ENCODE measurements at regions not wholly inside any gene's neighbourhood (a gene's known extent, or its start where the extent isn't known, plus 50 kb on each side); places are given as distances from the start of the nearest gene placed in this dataset.

GRCh38 chr6:2593167-2593566 lies 157.6 kb downstream of the MYLK4 start:
- no peaks in the 10 kb centered on the region for H3K36me3 ChIP-seq (replicated peaks in 1 of 2; ENCODE audit: control insufficient read depth in 1 of 2, insufficient read depth in 2 of 2, low read length in 2 of 2)
- BruUV-seq (replicated peaks): no TSS peak
- no peak for FAIRE-seq
- no peak for DNase-seq (ENCODE audit: low spot score)
- TF ChIP-seq ZBTB33 (CRISPR knock-in tag; IDR thresholded peaks at IDR 0.05) (no peak), E2F1 (CRISPR knock-in tag; IDR thresholded peaks at IDR 0.05) (no peak), KDM4B (CRISPR knock-in tag; IDR thresholded peaks at IDR 0.05) (no peak), PREB (CRISPR knock-in tag; IDR thresholded peaks at IDR 0.05) (no peak), NFATC3 (CRISPR knock-in tag; IDR thresholded peaks at IDR 0.05) (no peak), ZNF326 (CRISPR knock-in tag; IDR thresholded peaks at IDR 0.05; ENCODE audit: borderline replicate concordance) (no peak), ZNF296 (CRISPR knock-in tag; conservative IDR thresholded peaks at IDR 0.05) (no peak), RNF219 (CRISPR knock-in tag; IDR thresholded peaks at IDR 0.05) (no peak)
- TF ChIP-seq, protein P1, sequence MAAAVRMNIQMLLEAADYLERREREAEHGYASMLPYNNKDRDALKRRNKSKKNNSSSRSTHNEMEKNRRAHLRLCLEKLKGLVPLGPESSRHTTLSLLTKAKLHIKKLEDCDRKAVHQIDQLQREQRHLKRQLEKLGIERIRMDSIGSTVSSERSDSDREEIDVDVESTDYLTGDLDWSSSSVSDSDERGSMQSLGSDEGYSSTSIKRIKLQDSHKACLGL (CRISPR knock-in tag; IDR thresholded peaks at IDR 0.05): no peak
- no peaks in the 10 kb centered on the region for H4K20me1 ChIP-seq (ENCODE audit: insufficient read depth, low read length)
- ChIA-PET CTCF (ENCODE audit: low intra/inter-chr PET ratio, low total read pairs) (no interaction called here), POLR2A (no interaction called here)
- H3K4me2 ChIP-seq (ENCODE audit: low read depth, low read length): no peak overlapping the region
- no peak overlapping the region for H3K4me3 ChIP-seq (replicated peaks in 1 of 3; ENCODE audit: insufficient read depth in 1 of 3, low read depth in 2 of 3, low read length in 3 of 3)
- H3K79me2 ChIP-seq (ENCODE audit: insufficient read depth, low read length): no peaks in the 10 kb centered on the region
- ATAC-seq: no peak
- WGBS (ENCODE audit: low lambda C conversion rate): 39% methylated on average over 5 of the region's 6 CpGs
- no peaks in the 10 kb centered on the region; a peak in 1 of 5 replicates for H3K27me3 ChIP-seq (ENCODE audit: control insufficient read depth in 1 of 2, insufficient read depth in 2 of 2, low read length in 2 of 2)
- intact Hi-C loops (cut with micrococcal nuclease; ENCODE audit: unreplicated experiment) (no loop called here), in situ Hi-C loops (cut with HindIII; ENCODE audit: extremely low pct_ligation_motif_present, low pct_unique_long_range_greater_than_20kb) (no loop called here)
- H3K9ac ChIP-seq (ENCODE audit: insufficient read depth, low read depth, low read length): no peak overlapping the region
- peaks cover 14% of the 10 kb centered on the region for H3K4me1 ChIP-seq (ENCODE audit: insufficient read depth, low read length)
- no peak overlapping the region for H2AFZ ChIP-seq (ENCODE audit: low read length)
- no peak overlapping the region for H3K27ac ChIP-seq (ENCODE audit: extremely low read length, insufficient read depth, low read length)
- H3K9me3 ChIP-seq (ENCODE audit: low read length): no peaks in the 10 kb centered on the region
